IMR-90 (cell line): ENCODE measurements at regions not wholly inside any gene's neighbourhood (a gene's known extent, or its start where the extent isn't known, plus 50 kb on each side); places are given as distances from the start of the nearest gene placed in this dataset.
A peak's percentile ranks its signal among the peaks of the same experiment; 100 is the strongest.

Experiments used
- ATAC-seq: fragments of 200-7000 bp; cut with Tn5 transposase; 2 replicates; pipeline ENCODE4 v1.9.1; 2020; ENCODE audit warnings: low read depth, mild to moderate bottlenecking, moderate library complexity
- BruUV-seq: library from RNA; stranded (reverse); fragments of 400-500 nt; replicated peaks from 2 replicates; lab custom pipeline; 2021; lab: Mats Ljungman, UMichigan
- CTCF ChIA-PET: fragments of 300-600 bp; formaldehyde crosslinking; extraction: SDS; loops from one replicate; lab custom pipeline; 2021; ENCODE audit warnings: antibody characterized with exemption; lab: Yijun Ruan, JAX
- POLR2A ChIA-PET: fragments of 300-600 bp; sonication (Branson Sonifier 250); formaldehyde crosslinking; loops from one replicate; lab custom pipeline; 2022; ENCODE audit warnings: antibody characterized with exemption; ENCODE audit not compliant: unreplicated experiment; lab: Charles Lee
- DNase-seq: peaks from one replicate; pipeline ENCODE4 v3.0.0; 2013
- H2AFZ ChIP-seq: replicated peaks from 2 replicates; pipeline ENCODE3; 2013; ENCODE audit warnings: low read length, mild to moderate bottlenecking; ENCODE audit not compliant: poor library complexity
- H2AK5ac ChIP-seq: 2 replicates; pipeline ENCODE4 v1.6.1; 2013; ENCODE audit warnings: low read depth, low read length, inconsistent platforms
- H2AK9ac ChIP-seq: replicated peaks from 2 replicates; pipeline ENCODE3; 2013; ENCODE audit warnings: mild to moderate bottlenecking, low read depth, low read length, moderate library complexity; ENCODE audit not compliant: poor library complexity
- H2BK120ac ChIP-seq: 2 replicates; pipeline ENCODE4 v1.6.1; 2013; ENCODE audit warnings: low read depth, low read length, inconsistent platforms
- H2BK15ac ChIP-seq: 3 replicates; pipeline ENCODE4 v1.6.1; 2013; ENCODE audit warnings: low read depth, low read length, inconsistent platforms
- H2BK20ac ChIP-seq: 2 replicates; pipeline ENCODE4 v1.6.1; 2013; ENCODE audit warnings: low read depth, mild to moderate bottlenecking, inconsistent platforms, low read length, moderate library complexity
- H2BK5ac ChIP-seq: 2 replicates; pipeline ENCODE4 v1.6.1; 2013; ENCODE audit warnings: mild to moderate bottlenecking, low read depth, low read length, inconsistent platforms; ENCODE audit not compliant: poor library complexity, severe bottlenecking
- H3K14ac ChIP-seq: replicated peaks from 2 replicates; pipeline ENCODE4 v1.6.1; 2013; ENCODE audit warnings: low read depth, low read length, inconsistent platforms
- H3K18ac ChIP-seq: 2 replicates; pipeline ENCODE4 v1.6.1; 2013; ENCODE audit warnings: low read depth, low read length, control low read depth
- H3K23ac ChIP-seq: 2 replicates; pipeline ENCODE4 v1.6.1; 2013; ENCODE audit warnings: low read depth, low read length, inconsistent platforms
- H3K27ac ChIP-seq: 2 replicates; pipeline ENCODE4 v1.5.1; 2013; ENCODE audit warnings: mild to moderate bottlenecking, control low read depth, low read length; ENCODE audit not compliant: insufficient read depth
- H3K27me3 ChIP-seq: 2 replicates; pipeline ENCODE4 v1.6.1; 2013; ENCODE audit warnings: low read length; ENCODE audit not compliant: control insufficient read depth, insufficient read depth
- H3K36me3 ChIP-seq: 2 replicates; pipeline ENCODE4 v1.6.1; 2013; ENCODE audit warnings: low read length, mixed read lengths; ENCODE audit not compliant: control insufficient read depth, insufficient read depth
- H3K4ac ChIP-seq: 2 replicates; pipeline ENCODE4 v1.6.1; 2013; ENCODE audit warnings: low read depth, low read length, inconsistent platforms
- H3K4me1 ChIP-seq: 2 replicates; pipeline ENCODE4 v1.6.1; 2013; ENCODE audit warnings: low read length, mixed read lengths; ENCODE audit not compliant: control insufficient read depth, insufficient read depth
- H3K4me2 ChIP-seq: 2 replicates; pipeline ENCODE4 v1.6.1; 2013; ENCODE audit warnings: low read depth, mild to moderate bottlenecking, control low read depth, low read length, moderate library complexity
- H3K4me3 ChIP-seq: 2 replicates; pipeline ENCODE4 v1.5.1; 2013; ENCODE audit warnings: low read depth, mild to moderate bottlenecking, control low read depth, low read length, moderate library complexity; ENCODE audit not compliant: insufficient read depth
- H3K56ac ChIP-seq: 2 replicates; pipeline ENCODE4 v1.6.1; 2013; ENCODE audit warnings: low read length, inconsistent platforms; ENCODE audit not compliant: insufficient read depth; ENCODE audit errors: extremely low read depth
- H3K79me1 ChIP-seq, 2 experiments: 2 replicates each; pipeline ENCODE4 v1.6.1; 2013; ENCODE audit warnings: low read length in 2 of 2, inconsistent platforms in 1 of 2, low read depth in 1 of 2
- H3K9ac ChIP-seq: 2 replicates; pipeline ENCODE4 v1.6.1; 2013; ENCODE audit warnings: low read depth, low read length, control low read depth
- H3K9me1 ChIP-seq: 2 replicates; pipeline ENCODE4 v1.6.1; 2013; ENCODE audit warnings: low read length, inconsistent platforms; ENCODE audit not compliant: insufficient read depth
- H3K9me3 ChIP-seq: 2 replicates; pipeline ENCODE4 v1.6.1; 2013; ENCODE audit warnings: low read length; ENCODE audit not compliant: control insufficient read depth, insufficient read depth
- H4K20me1 ChIP-seq: 2 replicates; pipeline ENCODE4 v1.6.1; 2013; ENCODE audit warnings: low read length, inconsistent platforms; ENCODE audit not compliant: insufficient read depth
- H4K5ac ChIP-seq: 2 replicates; pipeline ENCODE4 v1.6.1; 2013; ENCODE audit warnings: mild to moderate bottlenecking, low read depth, low read length, control low read depth
- H4K8ac ChIP-seq, 2 experiments: 2 replicates each; pipeline ENCODE4 v1.6.1; 2013; ENCODE audit warnings: low read depth in 2 of 2, low read length in 2 of 2, control low read depth in 1 of 2, inconsistent platforms in 1 of 2
- H4K91ac ChIP-seq: 2 replicates; pipeline ENCODE4 v1.6.1; 2013; ENCODE audit warnings: low read depth, low read length, inconsistent platforms; ENCODE audit not compliant: insufficient read depth
- CEBPB ChIP-seq: IDR thresholded peaks from 2 replicates; pipeline ENCODE4 v1.6.1; 2012; ENCODE audit warnings: low read depth, low read length, improper control_type of control experiment
- POLR2A ChIP-seq: IDR thresholded peaks from 2 replicates; pipeline ENCODE4 v1.6.1; 2012; ENCODE audit warnings: mild to moderate bottlenecking, low read depth, low read length
- WGBS, 2 experiments: methylation state at CpG; one replicate each; pipeline versions ENCODE4 v1.1.5 to v1.1.7; 2013; ENCODE audit warnings: missing lambda C conversion rate in 2 of 2; ENCODE audit not compliant: insufficient read length in 1 of 2; ENCODE audit errors: extremely low coverage in 2 of 2; 5-methylcytosine and 5-hydroxymethylcytosine counted together
- dilution Hi-C: fragments of 300-500 bp; cut with HindIII; formaldehyde crosslinking; loops from one replicate; pipeline ENCODE4 v1.14.3; 2018; ENCODE audit warnings: low sequenced_read_pairs; ENCODE audit not compliant: unreplicated experiment
- in situ Hi-C: fragments of 300-500 bp; cut with MboI; formaldehyde crosslinking; loops from 3 replicates; pipeline ENCODE4 v1.14.3; 2019; ENCODE audit warnings: low sequenced_read_pairs, inconsistent platforms, mixed read lengths
- intact Hi-C: fragments of 100-400 bp; cut with micrococcal nuclease; formaldehyde crosslinking; loops from 2 replicates; pipeline ENCODE4 v1.10.0; 2022

- POLR2A ChIA-PET = no interaction called here
- H3K36me3 ChIP-seq = no peaks in the 10 kb centered on the region
- no peaks in the 10 kb centered on the region; the same call in 1 of the 2 replicates for H3K4me1 ChIP-seq
- no peak overlapping the region for H2BK20ac ChIP-seq
- dilution Hi-C loops (no loop called here), in situ Hi-C loops (no loop called here), intact Hi-C loops (no loop called here)
- no peak overlapping the region for H3K4ac ChIP-seq
- no peak overlapping the region for H3K14ac ChIP-seq
- H2BK15ac ChIP-seq = no peak overlapping the region
- H3K27me3 ChIP-seq = peaks cover 34% of the 10 kb centered on the region
- no peak overlapping the region for H2AK9ac ChIP-seq
- H3K27ac ChIP-seq = no peak overlapping the region
- no peaks in the 10 kb centered on the region for H3K79me1 ChIP-seq
- no peaks in the 10 kb centered on the region for H3K9me1 ChIP-seq
- ATAC-seq (no peak), DNase-seq (peak; percentile 42)
- H2BK120ac ChIP-seq = no peak overlapping the region
- no peak overlapping the region for H4K5ac ChIP-seq
- H2AFZ ChIP-seq = no peak overlapping the region
- H2AK5ac ChIP-seq = no peak overlapping the region
- H4K20me1 ChIP-seq = no peaks in the 10 kb centered on the region
- H3K4me3 ChIP-seq = no peak overlapping the region
- H3K56ac ChIP-seq = no peak overlapping the region
- no peak overlapping the region for H3K4me2 ChIP-seq
- H3K9me3 ChIP-seq = no peaks in the 10 kb centered on the region
- H3K18ac ChIP-seq = no peak overlapping the region
- no peak overlapping the region for H4K91ac ChIP-seq
- BruUV-seq = no TSS peak
- H3K9ac ChIP-seq = no peak overlapping the region
- CTCF ChIA-PET = interaction anchor here (1.4 kb wide), 1 partner anchor 22 kb away, joined by 4 read pairs; no protein-coding TSS in a partner anchor
- WGBS, 2 experiments = no CpG with 5 or more reads among the region's 7 CpGs
- no peak overlapping the region for H2BK5ac ChIP-seq
- no peak overlapping the region for H4K8ac ChIP-seq
- TF ChIP-seq POLR2A (no peak), CEBPB (peak; percentile 67)
- no peak overlapping the region for H3K23ac ChIP-seq
These were observed 199.9 kb upstream of the PKDCC start for GRCh38 chr2:41847744-41848441.
